ENCODE measurements at regions not wholly inside any gene's neighbourhood (a gene's known extent, or its start where the extent isn't known, plus 50 kb on each side); places are given as distances from the start of the nearest gene placed in this dataset.

DNA sequence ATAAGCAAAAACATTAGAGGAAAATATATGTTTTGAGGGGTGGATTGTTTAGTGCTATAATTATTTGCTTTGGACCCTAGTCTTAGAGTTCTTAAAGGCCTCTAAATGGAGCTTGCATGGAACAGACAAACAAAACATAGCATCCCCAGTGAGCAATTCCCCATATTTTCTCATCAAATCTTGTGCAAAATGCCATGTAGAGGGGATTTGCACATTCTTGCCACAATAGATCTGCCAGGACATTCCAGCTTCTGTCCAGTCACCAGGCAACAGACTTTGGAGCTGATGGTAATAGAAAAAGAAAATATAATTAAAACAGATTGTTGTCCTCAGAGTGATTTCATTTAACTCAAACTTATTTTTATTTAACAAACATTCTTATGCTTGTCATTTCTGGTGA lies 360.3 kb upstream of the PDGFD start:
- Histone ChIP-seq H3K27me3 (replicated peaks in 1 of 7) (no peaks in the 10 kb centered on the region), H3K4me1 (no peaks in the 10 kb centered on the region), H3K36me3 (no peaks in the 10 kb centered on the region), H3K4me3 (no peak overlapping the region), H3K27ac (no peak overlapping the region), H3K9me3 (no peaks in the 10 kb centered on the region)
- intact Hi-C loops (cut with DNase I; ENCODE audit: low total_unique reads) = no loop called here
- no peak for TF ChIP-seq POLR2AphosphoS5 (IDR thresholded peaks at IDR 0.05)
- TF ChIP-seq, protein P1, sequence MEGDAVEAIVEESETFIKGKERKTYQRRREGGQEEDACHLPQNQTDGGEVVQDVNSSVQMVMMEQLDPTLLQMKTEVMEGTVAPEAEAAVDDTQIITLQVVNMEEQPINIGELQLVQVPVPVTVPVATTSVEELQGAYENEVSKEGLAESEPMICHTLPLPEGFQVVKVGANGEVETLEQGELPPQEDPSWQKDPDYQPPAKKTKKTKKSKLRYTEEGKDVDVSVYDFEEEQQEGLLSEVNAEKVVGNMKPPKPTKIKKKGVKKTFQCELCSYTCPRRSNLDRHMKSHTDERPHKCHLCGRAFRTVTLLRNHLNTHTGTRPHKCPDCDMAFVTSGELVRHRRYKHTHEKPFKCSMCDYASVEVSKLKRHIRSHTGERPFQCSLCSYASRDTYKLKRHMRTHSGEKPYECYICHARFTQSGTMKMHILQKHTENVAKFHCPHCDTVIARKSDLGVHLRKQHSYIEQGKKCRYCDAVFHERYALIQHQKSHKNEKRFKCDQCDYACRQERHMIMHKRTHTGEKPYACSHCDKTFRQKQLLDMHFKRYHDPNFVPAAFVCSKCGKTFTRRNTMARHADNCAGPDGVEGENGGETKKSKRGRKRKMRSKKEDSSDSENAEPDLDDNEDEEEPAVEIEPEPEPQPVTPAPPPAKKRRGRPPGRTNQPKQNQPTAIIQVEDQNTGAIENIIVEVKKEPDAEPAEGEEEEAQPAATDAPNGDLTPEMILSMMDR (IDR thresholded peaks at IDR 0.05 in 8 of 11, conservative IDR thresholded peaks at IDR 0.05 in 3 of 11) = no peak
- TF ChIP-seq POLR2A (IDR thresholded peaks at IDR 0.05) = no peak
- no peak for DNase-seq

GRCh38 chr11:104523611-104524010 lies 359.7 kb upstream of the PDGFD start:
- H3K27me3 ChIP-seq (replicated peaks in 1 of 7) = no peaks in the 10 kb centered on the region
- TF ChIP-seq POLR2A (IDR thresholded peaks at IDR 0.05) = no peak
- no peak for TF ChIP-seq POLR2AphosphoS5 (IDR thresholded peaks at IDR 0.05)
- TF ChIP-seq, protein P1 (IDR thresholded peaks at IDR 0.05 in 8 of 11, conservative IDR thresholded peaks at IDR 0.05 in 3 of 11) = no peak
- intact Hi-C loops (cut with DNase I; ENCODE audit: low total_unique reads) = no loop called here
- no peaks in the 10 kb centered on the region for H3K4me1 ChIP-seq
- no peak for DNase-seq
- H3K27ac ChIP-seq = no peak overlapping the region
- no peaks in the 10 kb centered on the region for H3K36me3 ChIP-seq
- no peak overlapping the region for H3K4me3 ChIP-seq
- no peaks in the 10 kb centered on the region for H3K9me3 ChIP-seq
- WGBS, 5 donors = 60 to 83% (median 71%) methylated on average over 1 of the region's 1 CpG

GRCh38 chr11:104522650-104523049 lies 358.7 kb upstream of the PDGFD start:
- H3K9me3 ChIP-seq = no peaks in the 10 kb centered on the region
- no peaks in the 10 kb centered on the region for H3K36me3 ChIP-seq
- H3K27ac ChIP-seq = no peak overlapping the region
- H3K27me3 ChIP-seq (replicated peaks in 1 of 7) = no peaks in the 10 kb centered on the region
- intact Hi-C loops (cut with DNase I; ENCODE audit: low total_unique reads) = no loop called here
- no peak overlapping the region for H3K4me3 ChIP-seq
- no peaks in the 10 kb centered on the region for H3K4me1 ChIP-seq
- TF ChIP-seq POLR2A (IDR thresholded peaks at IDR 0.05) = no peak
- TF ChIP-seq POLR2AphosphoS5 (IDR thresholded peaks at IDR 0.05) = no peak
- TF ChIP-seq, protein P1 (IDR thresholded peaks at IDR 0.05 in 8 of 11, conservative IDR thresholded peaks at IDR 0.05 in 3 of 11) = no peak
- no peak for DNase-seq

- no peak for TF ChIP-seq POLR2A (IDR thresholded peaks at IDR 0.05)
- TF ChIP-seq, protein P1 (IDR thresholded peaks at IDR 0.05 in 8 of 11, conservative IDR thresholded peaks at IDR 0.05 in 3 of 11) = no peak
- TF ChIP-seq POLR2AphosphoS5 (IDR thresholded peaks at IDR 0.05) = no peak
- WGBS, 5 donors = 75 to 95% (median 85%) methylated on average over 2 of the region's 2 CpGs
- Histone ChIP-seq H3K27ac (no peak overlapping the region), H3K4me3 (no peak overlapping the region), H3K27me3 (replicated peaks in 1 of 7) (no peaks in the 10 kb centered on the region), H3K4me1 (no peaks in the 10 kb centered on the region), H3K36me3 (no peaks in the 10 kb centered on the region), H3K9me3 (no peaks in the 10 kb centered on the region)
- DNase-seq = no peak
- intact Hi-C loops (cut with DNase I; ENCODE audit: low total_unique reads) = no loop called here
These were observed 358.2 kb upstream of the PDGFD start for GRCh38 chr11:104522123-104522522.
